A549 (cell line): ENCODE measurements at regions not wholly inside any gene's neighbourhood (a gene's known extent, or its start where the extent isn't known, plus 50 kb on each side); places are given as distances from the start of the nearest gene placed in this dataset.

ENCODE experiments used
- BHLHE40 ChIP-seq: IDR thresholded peaks from 2 replicates; pipeline ENCODE4 v1.6.1; 2012; ENCODE audit warnings: low read depth, low read length, inconsistent platforms
- ESRRA ChIP-seq: fragments of 150-350 bp; IDR thresholded peaks from 2 replicates; pipeline ENCODE4 v1.6.1; 2014; ENCODE audit warnings: mild to moderate bottlenecking, low read length, borderline replicate concordance
- MAFK ChIP-seq: fragments of 450-650 bp; IDR thresholded peaks from 2 replicates; pipeline ENCODE4 v1.6.1; 2014; ENCODE audit not compliant: partially characterized antibody
- PBX3 ChIP-seq: IDR thresholded peaks from 2 replicates; pipeline ENCODE4 v1.6.1; 2012
- POLR2A ChIP-seq: IDR thresholded peaks from 2 replicates; pipeline ENCODE4 v1.6.1; 2012; ENCODE audit warnings: mild to moderate bottlenecking, low read length
- TF ChIP-seq, protein P1 (sequence below): fragments of >200 bp; sonication (Bioruptor Twin); formaldehyde crosslinking; IDR thresholded peaks from 3 replicates; pipeline ENCODE4 v1.5.1; 2016

DNA sequence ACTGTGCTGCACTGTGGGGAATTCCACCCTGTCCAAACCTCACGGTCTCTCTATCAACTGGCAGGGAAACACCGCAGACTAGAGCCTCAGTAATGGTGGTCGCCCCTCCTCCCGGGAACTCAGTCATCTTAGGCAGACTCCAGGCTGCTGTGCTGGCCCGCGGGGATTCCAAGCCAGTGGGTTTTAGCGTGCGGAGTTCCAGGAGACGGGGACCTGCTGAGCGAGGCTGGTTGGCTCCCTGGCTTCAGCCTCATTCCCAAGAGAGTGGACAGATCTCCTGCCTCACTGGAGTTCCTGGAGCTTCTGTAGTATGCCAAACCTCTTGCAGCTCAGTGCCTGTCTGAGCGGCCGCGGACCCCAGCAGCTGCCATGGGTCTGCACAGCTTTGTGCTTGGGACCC, 455.6 kb downstream of the CCDC91 start:
- no peak for TF ChIP-seq MAFK
- TF ChIP-seq PBX3, result no peak
- TF ChIP-seq, protein P1, sequence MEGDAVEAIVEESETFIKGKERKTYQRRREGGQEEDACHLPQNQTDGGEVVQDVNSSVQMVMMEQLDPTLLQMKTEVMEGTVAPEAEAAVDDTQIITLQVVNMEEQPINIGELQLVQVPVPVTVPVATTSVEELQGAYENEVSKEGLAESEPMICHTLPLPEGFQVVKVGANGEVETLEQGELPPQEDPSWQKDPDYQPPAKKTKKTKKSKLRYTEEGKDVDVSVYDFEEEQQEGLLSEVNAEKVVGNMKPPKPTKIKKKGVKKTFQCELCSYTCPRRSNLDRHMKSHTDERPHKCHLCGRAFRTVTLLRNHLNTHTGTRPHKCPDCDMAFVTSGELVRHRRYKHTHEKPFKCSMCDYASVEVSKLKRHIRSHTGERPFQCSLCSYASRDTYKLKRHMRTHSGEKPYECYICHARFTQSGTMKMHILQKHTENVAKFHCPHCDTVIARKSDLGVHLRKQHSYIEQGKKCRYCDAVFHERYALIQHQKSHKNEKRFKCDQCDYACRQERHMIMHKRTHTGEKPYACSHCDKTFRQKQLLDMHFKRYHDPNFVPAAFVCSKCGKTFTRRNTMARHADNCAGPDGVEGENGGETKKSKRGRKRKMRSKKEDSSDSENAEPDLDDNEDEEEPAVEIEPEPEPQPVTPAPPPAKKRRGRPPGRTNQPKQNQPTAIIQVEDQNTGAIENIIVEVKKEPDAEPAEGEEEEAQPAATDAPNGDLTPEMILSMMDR, result no peak
- no peak for TF ChIP-seq ESRRA
- TF ChIP-seq BHLHE40, result no peak
- no peak for TF ChIP-seq POLR2A
